ENCODE measurements at regions not wholly inside any gene's neighbourhood (a gene's known extent, or its start where the extent isn't known, plus 50 kb on each side); places are given as distances from the start of the nearest gene placed in this dataset.
"Not testable (repeated sequence)": the region's sequence is repeated elsewhere in the genome, so short reads cannot be mapped to it uniquely, and the experiment has no call there.

DNA sequence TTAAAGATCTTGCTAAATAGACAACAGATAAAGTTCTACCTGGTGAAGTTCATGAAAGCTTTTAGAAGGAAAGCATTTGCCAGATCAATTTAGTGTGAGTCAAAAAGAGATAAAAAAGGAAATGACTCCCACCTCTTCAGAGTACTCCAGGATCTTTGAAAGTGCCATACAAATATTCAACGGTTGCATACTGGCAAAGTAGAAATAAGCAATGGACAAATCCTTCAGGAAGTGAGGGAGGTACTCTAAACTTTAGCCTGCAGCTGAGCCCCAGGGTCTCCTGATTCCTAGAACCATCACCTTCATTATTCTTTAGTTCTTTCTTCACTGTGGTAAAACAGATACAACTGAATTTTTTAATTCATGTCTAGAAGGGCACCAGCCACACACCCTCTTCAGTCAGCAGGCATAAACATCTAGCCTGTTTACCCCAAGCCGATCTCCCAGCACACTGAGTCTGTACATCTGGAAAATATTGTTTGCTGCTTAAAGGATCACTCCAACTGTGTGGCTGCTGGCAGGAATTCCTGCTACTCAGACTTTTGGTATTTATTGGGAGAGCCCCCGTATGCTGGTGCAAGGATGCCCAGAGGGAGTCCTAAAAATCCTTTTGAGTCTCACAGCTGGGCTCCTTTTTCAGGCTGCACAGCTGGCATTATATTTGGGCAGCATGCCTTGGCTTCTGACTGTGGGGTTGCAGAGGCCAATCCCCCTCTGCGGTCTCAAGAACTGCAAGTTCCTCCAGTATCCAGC lies 72.3 kb upstream of the SESTD1 start:
- DNase-seq (peak; percentile 20), ATAC-seq (peak in 1 of 2 donors; percentile 58)
- intact Hi-C loops (cut with DNase I): no loop called here

DNA sequence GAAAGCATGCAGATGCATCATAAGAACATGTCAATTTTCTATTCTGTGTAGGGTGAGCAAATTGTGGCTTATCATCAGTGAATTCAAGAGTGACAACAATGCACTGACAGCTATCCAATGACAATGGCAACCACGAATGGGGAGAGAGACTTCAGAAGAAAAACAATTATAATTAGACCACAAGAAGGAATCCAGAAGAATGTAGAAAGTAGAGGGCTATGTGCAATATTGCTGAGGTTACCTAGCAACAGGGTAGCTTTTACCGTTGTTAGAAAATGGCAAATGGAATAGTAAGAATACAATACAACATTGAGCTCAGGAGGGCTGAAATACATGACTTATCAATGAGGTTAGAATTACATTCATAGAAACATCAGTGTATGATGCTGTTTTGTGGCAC lies 71.1 kb upstream of the SESTD1 start:
- ATAC-seq (no peak), DNase-seq (no peak)
- intact Hi-C loops (cut with DNase I): no loop called here

DNA sequence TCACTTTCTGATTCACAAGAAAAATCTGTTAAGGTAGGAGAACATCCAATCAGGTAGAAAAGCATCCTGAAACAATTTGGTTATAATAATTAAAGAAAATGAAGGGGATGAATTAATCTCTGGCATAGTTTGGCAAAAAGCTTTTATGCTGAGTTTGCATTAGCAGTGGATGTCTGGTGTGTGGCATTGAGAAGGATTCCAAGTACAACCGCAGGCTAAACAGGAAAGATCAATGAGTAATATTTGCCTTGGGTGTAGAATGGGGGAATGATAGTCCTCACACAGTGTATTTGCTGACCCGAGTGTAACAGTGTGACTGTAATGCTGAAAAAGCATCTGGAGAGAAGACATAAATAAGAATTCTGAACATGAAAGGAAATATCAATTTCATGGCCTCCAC lies 68.3 kb upstream of the SESTD1 start:
- DNase-seq (no peak), ATAC-seq (no peak)
- intact Hi-C loops (cut with DNase I): no loop called here

DNA sequence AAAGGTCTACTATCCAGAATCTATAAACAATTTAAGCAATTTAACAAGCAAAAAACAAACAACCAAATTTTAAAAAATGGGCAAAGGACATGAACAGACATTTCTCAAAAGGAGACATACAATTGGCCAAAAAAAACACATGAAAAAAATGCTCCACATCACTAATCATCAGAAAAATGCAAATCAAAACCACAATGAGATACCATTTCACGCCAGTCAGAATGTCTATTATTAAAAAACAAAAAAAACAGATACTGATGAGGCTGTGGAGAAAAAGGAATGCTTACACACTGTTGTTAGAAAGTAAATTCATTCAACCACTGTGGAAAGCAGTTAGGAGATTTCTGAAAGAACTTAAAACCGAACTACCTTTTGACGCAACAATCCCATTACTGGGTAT lies 66.4 kb upstream of the SESTD1 start:
- intact Hi-C loops (cut with DNase I): no loop called here

DNA sequence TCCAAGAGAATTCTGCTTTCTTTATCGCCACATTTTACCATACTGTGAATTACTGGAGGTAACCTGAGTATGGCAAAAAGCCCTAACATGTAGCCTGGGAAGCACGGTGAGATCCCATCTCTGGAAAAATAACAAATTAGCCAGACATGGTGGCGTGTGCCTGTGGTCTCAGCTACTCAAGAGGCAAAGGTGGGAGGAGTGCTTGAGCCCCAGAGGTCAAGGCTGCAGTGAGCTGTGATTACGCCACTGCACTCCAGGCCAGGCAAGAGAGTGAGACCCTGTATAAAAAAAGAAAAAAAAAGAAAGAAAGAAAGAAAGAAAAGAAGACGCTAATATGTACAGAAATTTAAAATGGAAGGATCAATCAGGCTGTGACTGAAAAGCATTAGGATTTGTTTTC lies 57.7 kb upstream of the SESTD1 start:
- no peak for ATAC-seq
- intact Hi-C loops (cut with DNase I): no loop called here

More for the DNA sequence above, 66.4 kb upstream of the SESTD1 start:
- ATAC-seq: no peak
- DNase-seq: no peak

DNA sequence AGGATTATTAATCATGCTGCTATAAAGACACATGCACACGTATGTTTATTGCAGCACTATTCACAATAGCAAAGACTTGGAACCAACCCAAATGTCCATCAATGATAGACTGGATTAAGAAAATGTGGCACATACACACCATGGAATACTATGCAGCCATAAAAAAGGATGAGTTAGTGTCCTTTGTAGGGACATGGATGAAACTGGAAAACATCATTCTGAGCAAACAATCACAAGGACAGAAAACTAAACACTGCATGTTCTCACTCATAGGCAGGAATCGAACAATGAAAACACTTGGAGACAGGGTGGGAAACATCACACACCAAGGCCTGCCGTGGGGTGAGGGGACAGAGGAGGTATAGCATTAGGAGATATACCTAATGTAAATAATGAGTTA lies 56.4 kb upstream of the SESTD1 start:
- intact Hi-C loops (cut with DNase I); ATAC-seq; DNase-seq: not testable (repeated sequence)

More for the DNA sequence above, 57.7 kb upstream of the SESTD1 start:
- no peak for DNase-seq

DNA sequence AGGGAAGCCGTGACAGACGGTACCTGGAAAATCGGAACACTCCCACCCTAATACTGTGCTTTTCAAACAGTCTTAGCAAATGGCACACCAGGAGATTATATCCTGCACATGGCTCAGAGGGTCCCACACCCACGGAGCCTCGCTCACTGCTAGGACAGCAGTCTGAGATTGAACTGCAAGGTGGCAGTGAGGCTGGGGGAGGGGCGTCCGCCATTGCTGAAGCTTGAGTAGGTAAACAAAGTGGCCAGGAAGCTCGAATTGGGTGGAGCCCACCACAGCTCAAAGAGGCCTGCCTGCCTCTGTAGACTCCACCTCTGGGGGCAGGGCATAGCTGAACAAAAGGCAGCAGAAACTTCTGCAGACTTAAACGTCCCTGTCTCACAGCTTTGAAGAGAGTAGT lies 50.1 kb upstream of the SESTD1 start:
- ATAC-seq; intact Hi-C loops (cut with DNase I); DNase-seq: not testable (repeated sequence)
